SJCRH30 (cell line): ENCODE measurements at regions not wholly inside any gene's neighbourhood (a gene's known extent, or its start where the extent isn't known, plus 50 kb on each side); places are given as distances from the start of the nearest gene placed in this dataset.

Experiments
- DNase-seq, 2 experiments: peaks; one replicate each; pipeline ENCODE4 v3.0.0-alpha.2; 2015 to 2020
- H3K27ac ChIP-seq: fragments of 250-450 bp; sonication (Bioruptor Pico); 2 replicates; pipeline ENCODE4 v1.5.1; 2020; ENCODE audit warnings: mild to moderate bottlenecking, moderate library complexity
- H3K27me3 ChIP-seq: fragments of 250-450 bp; sonication (Bioruptor Pico); 2 replicates; pipeline ENCODE4 v1.5.1; 2020; ENCODE audit warnings: mild to moderate bottlenecking, moderate library complexity
- H3K36me3 ChIP-seq: fragments of 250-450 bp; sonication (Bioruptor Pico); 2 replicates; pipeline ENCODE4 v1.5.1; 2020; ENCODE audit warnings: mild to moderate bottlenecking, moderate library complexity
- H3K4me1 ChIP-seq: fragments of 250-450 bp; sonication (Bioruptor Pico); 2 replicates; pipeline ENCODE4 v1.5.1; 2020; ENCODE audit warnings: mild to moderate bottlenecking, moderate library complexity
- H3K4me3 ChIP-seq: fragments of 250-450 bp; sonication (Bioruptor Pico); 2 replicates; pipeline ENCODE4 v1.5.1; 2020; ENCODE audit warnings: mild to moderate bottlenecking, moderate library complexity
- H3K9me3 ChIP-seq: fragments of 250-450 bp; sonication (Bioruptor Pico); replicated peaks from 2 replicates; pipeline ENCODE4 v1.5.1; 2020; ENCODE audit warnings: mild to moderate bottlenecking, moderate library complexity

DNA sequence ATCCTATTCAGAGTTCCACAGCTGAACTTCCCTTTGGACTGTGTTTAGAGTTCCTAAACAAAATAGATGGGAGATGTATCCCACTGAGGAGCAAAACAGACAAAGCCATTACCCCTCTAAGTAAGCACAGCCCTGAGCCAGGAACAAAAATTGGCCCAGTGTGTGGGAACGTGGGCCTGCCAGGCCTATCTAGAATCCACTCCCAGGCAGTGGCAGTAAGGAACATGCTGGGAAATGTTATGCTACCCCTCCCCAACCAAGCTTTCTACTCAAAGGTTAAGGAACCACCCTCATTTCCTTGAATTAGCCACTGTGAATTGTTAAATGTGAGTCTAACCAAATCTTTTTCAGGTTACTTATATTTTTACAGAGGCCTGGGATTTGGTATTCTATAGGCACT lies 405.1 kb upstream of the PTGER4 start:
- no peaks in the 10 kb centered on the region for H3K36me3 ChIP-seq
- no peaks in the 10 kb centered on the region for H3K4me1 ChIP-seq

DNA sequence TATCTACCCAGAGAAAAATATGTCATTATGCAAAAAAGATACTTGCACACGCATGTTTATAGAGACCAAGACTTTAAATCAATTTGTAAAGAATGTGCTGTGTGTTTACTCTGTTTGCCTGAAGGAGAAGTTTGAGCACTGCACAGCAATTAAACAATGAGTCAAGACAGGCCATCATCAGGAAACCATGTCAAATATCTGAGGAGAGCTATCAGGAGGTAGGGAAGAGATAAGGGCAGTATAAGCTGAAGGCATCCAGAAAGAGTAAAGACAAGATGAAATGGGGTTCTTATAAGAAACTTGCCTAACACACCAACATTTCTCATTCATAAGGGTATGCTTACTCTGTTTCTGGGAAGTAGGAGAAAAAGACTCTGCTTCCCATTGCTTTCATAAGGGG lies 405.8 kb upstream of the PTGER4 start:
- Histone ChIP-seq H3K4me3 (no peak overlapping the region), H3K4me1 (no peaks in the 10 kb centered on the region), H3K36me3 (no peaks in the 10 kb centered on the region), H3K9me3 (no peaks in the 10 kb centered on the region), H3K27me3 (no peaks in the 10 kb centered on the region), H3K27ac (no peak overlapping the region)
- no peak for DNase-seq

More for the DNA sequence above, 405.1 kb upstream of the PTGER4 start:
- Histone ChIP-seq H3K4me3 (no peak overlapping the region), H3K27ac (no peak overlapping the region), H3K27me3 (no peaks in the 10 kb centered on the region), H3K9me3 (no peaks in the 10 kb centered on the region)
- no peak for DNase-seq

DNA sequence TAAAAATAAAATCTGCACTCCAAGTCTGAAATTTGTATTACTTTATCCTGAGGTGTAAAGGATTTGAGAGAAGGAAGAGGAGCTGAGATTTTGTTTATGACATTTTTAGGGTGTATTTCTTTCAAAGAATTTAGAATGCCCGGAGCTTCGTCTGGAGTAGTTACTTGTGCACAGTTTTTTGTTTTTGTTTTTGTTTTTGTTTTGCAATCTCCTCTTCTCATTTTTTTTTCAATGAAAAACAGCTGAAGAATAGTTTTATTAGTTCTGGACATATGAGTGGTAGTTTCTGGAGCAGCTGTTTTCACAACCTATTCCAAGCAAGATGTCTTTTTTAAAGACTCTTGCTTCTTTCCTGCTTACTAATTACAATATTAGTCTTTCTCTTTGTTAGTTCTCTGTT lies 408.2 kb upstream of the PTGER4 start:
- no peak overlapping the region for H3K27ac ChIP-seq
- DNase-seq = no peak

DNA sequence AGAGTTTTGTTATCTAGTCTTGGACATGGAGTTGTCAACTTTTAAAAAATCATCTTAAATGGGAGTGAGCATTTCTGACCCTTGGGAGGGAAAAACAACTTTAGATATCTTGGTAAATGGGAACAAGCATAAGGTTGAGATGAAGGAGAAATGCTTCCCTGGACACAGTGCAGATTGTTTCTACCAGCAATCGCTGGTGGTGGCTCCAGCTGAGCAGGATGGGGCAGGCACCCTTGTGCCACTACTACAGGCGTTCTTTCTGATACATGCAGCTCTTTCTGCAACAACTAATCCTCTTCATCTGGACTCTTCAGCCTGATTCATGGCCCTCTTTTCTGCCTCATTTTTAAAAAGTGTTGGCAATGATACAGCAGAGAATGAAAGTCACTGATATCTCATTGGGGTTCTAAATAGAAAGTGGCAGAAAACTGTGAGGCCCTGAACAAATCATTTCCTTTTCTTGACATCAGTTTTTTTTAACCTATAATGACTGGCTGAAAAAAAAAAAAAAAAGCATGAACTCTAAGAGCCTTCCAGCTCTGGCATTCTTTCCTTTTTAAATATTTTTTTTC lies 409.4 kb upstream of the PTGER4 start:
- no peak overlapping the region for H3K27ac ChIP-seq
- H3K4me1 ChIP-seq = no peaks in the 10 kb centered on the region
- H3K9me3 ChIP-seq = no peaks in the 10 kb centered on the region
- no peaks in the 10 kb centered on the region for H3K27me3 ChIP-seq
- H3K4me3 ChIP-seq = no peak overlapping the region
- DNase-seq = no peak
- H3K36me3 ChIP-seq = no peaks in the 10 kb centered on the region

More for the DNA sequence above, 408.2 kb upstream of the PTGER4 start:
- Histone ChIP-seq H3K27me3 (no peaks in the 10 kb centered on the region), H3K36me3 (no peaks in the 10 kb centered on the region), H3K4me3 (no peak overlapping the region), H3K9me3 (no peaks in the 10 kb centered on the region), H3K4me1 (no peaks in the 10 kb centered on the region)

DNA sequence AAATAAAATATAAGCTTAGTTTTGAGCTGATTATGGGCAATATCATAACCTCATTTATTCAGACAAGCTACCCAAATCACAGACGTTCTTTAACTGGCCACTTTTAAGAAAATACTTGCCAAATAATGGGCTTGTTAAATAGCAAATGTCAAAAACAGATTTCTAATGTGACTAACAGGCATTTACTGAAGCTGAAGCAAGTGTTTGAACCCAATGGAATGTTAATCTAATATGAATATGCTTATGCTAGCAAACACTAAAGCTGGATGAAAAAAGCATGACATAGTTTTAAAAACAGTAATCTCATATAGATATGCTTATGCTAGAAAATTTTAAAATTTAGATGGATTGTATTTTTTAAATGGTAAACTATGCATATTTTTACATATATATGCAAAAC lies 411.6 kb upstream of the PTGER4 start:
- Histone ChIP-seq H3K36me3 (no peaks in the 10 kb centered on the region), H3K4me1 (no peaks in the 10 kb centered on the region), H3K27me3 (no peaks in the 10 kb centered on the region), H3K4me3 (no peak overlapping the region), H3K9me3 (no peaks in the 10 kb centered on the region), H3K27ac (no peak overlapping the region)
- DNase-seq = no peak

DNA sequence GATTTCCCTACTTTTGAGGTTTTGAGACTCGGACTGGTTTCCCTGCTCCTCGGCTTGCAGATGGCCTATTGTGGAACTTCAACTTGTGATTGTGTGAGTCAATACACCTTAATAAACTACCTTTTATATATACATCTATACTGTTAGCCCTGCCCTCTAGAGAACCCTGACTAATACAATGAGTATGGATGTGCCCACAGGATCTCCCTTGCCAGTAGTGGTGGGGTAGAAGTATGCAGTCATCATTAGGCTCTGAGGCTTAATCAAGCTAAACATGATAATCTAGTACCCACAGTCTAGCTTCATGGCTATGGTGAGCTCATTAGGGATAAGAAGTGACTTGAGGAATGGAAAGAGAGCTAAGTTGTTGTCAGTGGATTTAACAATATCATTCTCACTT lies 412.8 kb upstream of the PTGER4 start:
- H3K36me3 ChIP-seq = no peaks in the 10 kb centered on the region

DNA sequence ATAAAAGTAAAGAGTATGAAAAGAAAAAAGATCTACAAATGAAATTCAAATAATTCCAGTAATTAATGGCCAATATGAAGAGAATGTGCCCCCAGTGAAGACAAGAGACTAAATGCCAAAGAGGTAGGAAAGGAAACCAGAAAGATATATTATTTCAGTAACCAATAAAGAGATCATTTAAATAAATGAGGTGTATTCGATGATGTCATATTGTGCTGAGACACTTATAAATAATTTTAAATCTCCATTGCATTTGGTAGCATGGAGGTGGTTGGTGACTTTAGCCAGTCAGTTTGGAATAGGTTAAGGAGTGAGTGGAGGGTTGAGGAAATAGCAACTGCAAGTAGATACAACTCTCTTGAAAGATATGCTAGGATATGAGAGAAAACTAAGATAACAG lies 417.7 kb upstream of the PTGER4 start:
- DNase-seq = no peak

More for the DNA sequence above, 412.8 kb upstream of the PTGER4 start:
- Histone ChIP-seq H3K9me3 (no peaks in the 10 kb centered on the region), H3K4me1 (no peaks in the 10 kb centered on the region), H3K4me3 (no peak overlapping the region), H3K27me3 (no peaks in the 10 kb centered on the region), H3K27ac (no peak overlapping the region)
- DNase-seq = no peak

DNA sequence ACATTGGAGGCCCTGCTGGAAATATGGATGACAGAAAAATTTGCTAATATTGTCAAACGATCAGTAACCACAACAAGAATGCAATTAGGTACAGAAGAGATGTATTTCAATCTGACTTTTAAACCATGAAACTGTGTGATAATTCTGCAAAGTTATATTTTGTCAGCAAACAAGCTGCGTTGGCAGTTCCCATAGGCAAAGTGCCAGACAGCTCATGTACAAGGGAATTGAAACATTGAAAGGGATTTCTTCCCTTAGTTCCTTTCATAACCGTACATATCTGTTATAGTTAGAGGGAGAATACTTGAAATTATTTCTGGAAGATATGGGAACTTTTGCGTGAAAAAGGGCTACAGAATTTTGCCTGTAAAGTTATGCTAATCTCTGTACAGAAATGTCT lies 419.4 kb upstream of the PTGER4 start:
- Histone ChIP-seq H3K36me3 (no peaks in the 10 kb centered on the region), H3K27me3 (no peaks in the 10 kb centered on the region), H3K27ac (no peak overlapping the region), H3K4me3 (no peak overlapping the region), H3K4me1 (no peaks in the 10 kb centered on the region), H3K9me3 (no peaks in the 10 kb centered on the region)
- DNase-seq = no peak

More for the DNA sequence above, 417.7 kb upstream of the PTGER4 start:
- H3K4me1 ChIP-seq = no peaks in the 10 kb centered on the region
- no peaks in the 10 kb centered on the region for H3K36me3 ChIP-seq
- H3K4me3 ChIP-seq = no peak overlapping the region
- H3K9me3 ChIP-seq = no peaks in the 10 kb centered on the region
- no peaks in the 10 kb centered on the region for H3K27me3 ChIP-seq
- no peak overlapping the region for H3K27ac ChIP-seq

DNA sequence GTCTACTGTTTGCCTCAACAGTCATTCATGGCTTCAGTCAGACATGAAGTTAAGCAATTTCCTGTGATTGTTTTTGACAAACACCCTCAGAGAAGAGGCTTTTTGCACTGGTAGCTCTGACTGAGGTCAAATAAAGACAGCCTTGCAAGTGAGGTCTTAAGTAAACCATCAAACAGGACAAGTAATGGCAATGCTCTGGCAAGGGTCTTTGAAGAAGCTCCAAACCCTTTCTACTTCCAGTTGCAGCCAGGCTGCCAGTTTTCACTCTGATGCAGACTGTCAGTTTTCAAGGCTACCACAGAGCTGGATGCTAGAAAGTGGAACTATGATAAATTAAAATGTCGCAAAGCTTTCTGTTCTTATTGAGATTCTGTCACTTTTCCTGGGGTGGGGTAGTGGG lies 421.5 kb upstream of the PTGER4 start:
- no peaks in the 10 kb centered on the region for H3K9me3 ChIP-seq
- H3K36me3 ChIP-seq = no peaks in the 10 kb centered on the region
- H3K27me3 ChIP-seq = no peaks in the 10 kb centered on the region
- no peak overlapping the region for H3K4me3 ChIP-seq
- no peak for DNase-seq
- no peaks in the 10 kb centered on the region for H3K4me1 ChIP-seq
- H3K27ac ChIP-seq = no peak overlapping the region

DNA sequence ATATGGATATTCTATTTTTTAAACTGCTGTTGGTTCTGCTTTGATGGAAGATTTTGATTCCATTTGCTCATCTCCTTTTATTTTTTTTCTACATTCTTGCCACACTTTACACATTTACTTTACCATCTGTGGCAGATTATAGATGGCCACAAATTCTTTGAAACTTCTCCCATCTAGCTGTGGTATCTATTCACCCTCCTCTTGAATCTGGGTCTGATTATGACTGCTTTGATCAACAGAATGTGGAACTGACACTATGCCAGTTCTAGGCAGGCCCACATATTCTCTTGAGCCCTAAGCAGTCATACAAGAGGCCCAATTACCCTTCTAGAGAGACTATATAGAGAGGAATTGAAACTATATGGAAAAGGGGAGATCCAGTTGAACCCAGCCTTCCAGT lies 439.0 kb upstream of the PTGER4 start:
- Histone ChIP-seq H3K4me3 (no peak overlapping the region), H3K9me3 (no peaks in the 10 kb centered on the region), H3K4me1 (no peaks in the 10 kb centered on the region), H3K27me3 (no peaks in the 10 kb centered on the region), H3K27ac (no peak overlapping the region), H3K36me3 (no peaks in the 10 kb centered on the region)
- DNase-seq = no peak

DNA sequence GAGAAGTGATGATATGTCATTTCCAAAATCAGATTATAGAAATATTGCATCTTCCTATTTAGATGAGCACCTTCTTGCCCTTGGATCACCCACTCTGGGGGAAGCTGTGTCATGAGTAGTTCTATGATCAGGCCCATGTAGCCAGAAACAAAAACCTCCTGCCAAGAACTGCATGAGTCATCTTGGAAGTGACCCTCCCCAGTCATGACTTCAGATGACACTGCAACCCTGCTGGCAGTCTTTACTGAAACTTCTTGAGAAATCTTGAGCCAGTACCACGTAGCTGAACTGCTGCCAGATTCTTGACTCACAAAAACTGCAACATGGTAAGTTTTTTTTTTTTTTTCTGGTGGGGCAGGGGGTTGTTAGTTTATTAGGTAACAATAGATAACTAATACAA lies 439.6 kb upstream of the PTGER4 start:
- Histone ChIP-seq H3K4me1 (no peaks in the 10 kb centered on the region), H3K27me3 (no peaks in the 10 kb centered on the region), H3K36me3 (no peaks in the 10 kb centered on the region), H3K27ac (no peak overlapping the region), H3K9me3 (no peaks in the 10 kb centered on the region), H3K4me3 (no peak overlapping the region)
- DNase-seq = no peak

DNA sequence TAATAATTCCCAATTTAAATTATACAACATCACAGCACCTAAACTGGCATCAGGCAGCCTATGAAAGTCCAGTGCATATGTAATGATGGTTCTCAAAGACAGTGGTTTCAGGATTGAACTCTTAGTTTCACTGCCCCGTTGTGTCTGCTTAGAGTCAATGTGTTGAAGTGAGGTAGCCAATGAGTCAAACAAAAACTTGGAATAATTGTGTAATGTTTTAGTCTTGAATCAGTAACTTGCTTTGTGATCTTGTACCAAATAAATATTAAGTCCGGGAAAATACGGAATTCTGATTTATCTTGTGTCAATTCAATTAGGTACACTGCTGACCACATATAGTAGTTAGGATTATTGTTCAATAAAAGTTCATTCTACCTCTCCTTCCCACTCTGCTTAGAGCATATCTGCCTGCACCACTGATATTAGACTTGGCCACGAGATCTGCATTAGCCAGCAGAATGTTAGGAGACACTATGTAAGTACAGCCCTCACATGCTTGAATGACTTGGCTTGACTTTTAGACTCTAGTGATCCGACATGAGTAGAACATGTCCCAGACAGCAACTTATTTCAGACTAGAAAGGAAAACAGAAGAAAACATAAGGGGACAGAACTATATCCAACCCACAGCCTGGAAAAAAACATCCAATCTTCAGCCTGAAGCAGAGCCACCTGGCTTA lies 441.5 kb upstream of the PTGER4 start:
- Histone ChIP-seq H3K27me3 (no peaks in the 10 kb centered on the region), H3K4me3 (no peak overlapping the region), H3K36me3 (no peaks in the 10 kb centered on the region), H3K4me1 (peaks cover 7% of the 10 kb centered on the region; the same call in 1 of the 2 replicates), H3K27ac (no peak overlapping the region), H3K9me3 (no peaks in the 10 kb centered on the region)
- no peak for DNase-seq

DNA sequence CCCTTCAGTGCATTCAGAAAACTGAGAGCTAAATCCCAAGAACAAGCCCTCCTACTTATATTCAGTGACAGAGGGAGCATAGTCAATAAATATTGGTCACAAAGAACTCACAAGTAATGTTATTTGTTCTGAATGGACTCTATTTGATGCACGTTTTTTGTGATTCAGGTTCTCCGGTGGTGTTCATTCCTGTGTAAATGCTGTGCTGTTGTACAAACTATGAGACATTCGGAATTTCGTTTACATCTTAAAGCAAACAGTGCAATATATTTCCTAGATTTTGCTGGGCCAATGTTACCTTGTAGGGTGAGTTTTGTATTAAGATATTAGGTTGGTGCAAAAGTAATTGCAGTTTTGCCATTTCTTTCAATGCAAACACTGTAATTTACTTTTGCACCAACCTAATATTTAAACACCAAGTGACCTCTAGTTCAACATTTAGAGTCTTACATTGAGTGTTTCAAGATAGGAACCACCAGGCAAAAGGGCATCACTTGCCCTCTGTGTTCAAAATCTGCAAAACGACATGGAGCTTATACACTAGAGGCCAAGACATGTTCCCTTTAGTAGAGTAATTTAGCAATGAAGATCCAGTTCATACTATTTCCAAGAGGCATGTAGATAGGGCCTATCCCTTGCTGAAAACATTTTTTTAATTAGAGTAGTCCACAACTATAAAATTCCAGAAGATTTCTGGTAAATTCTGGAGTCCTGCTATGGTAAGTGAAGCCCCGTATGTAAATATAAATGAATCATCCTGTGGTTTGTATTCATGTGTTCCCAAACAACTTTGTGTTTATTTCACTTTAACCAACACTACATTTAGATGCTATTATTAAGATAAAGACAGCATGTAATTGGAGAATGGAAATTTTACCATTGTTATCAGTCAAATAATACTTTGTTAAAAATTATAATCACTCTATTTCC lies 444.0 kb upstream of the PTGER4 start:
- H3K27ac ChIP-seq = no peak overlapping the region
- no peaks in the 10 kb centered on the region for H3K36me3 ChIP-seq
- no peak for DNase-seq
- no peak overlapping the region for H3K4me3 ChIP-seq
- peaks cover 12% of the 10 kb centered on the region; the same call in 1 of the 2 replicates for H3K4me1 ChIP-seq
- no peaks in the 10 kb centered on the region for H3K9me3 ChIP-seq
- no peaks in the 10 kb centered on the region for H3K27me3 ChIP-seq

DNA sequence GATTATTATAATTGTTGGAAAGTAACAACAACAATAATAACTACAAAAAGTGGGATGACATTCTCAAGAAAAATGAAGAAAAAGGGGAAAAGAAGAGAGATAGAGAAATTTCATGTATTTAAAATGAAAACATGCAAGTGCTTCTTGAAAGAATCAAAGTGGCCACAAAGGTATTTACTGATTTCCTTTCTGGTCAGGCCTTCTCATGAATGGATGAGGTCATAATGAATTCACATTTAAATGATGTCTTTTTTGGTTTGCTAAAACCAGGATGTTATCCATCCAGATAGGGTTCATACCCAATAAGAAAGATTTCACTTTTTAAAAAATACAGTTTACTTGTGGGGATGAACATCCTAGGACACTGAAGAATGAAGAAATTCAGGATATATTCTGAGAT lies 446.4 kb upstream of the PTGER4 start:
- H3K27me3 ChIP-seq = no peaks in the 10 kb centered on the region
- H3K9me3 ChIP-seq = no peaks in the 10 kb centered on the region
- peaks cover 13% of the 10 kb centered on the region; the same call in 1 of the 2 replicates for H3K4me1 ChIP-seq
- no peak for DNase-seq
- no peaks in the 10 kb centered on the region for H3K36me3 ChIP-seq
- no peak overlapping the region for H3K27ac ChIP-seq
- no peak overlapping the region for H3K4me3 ChIP-seq

DNA sequence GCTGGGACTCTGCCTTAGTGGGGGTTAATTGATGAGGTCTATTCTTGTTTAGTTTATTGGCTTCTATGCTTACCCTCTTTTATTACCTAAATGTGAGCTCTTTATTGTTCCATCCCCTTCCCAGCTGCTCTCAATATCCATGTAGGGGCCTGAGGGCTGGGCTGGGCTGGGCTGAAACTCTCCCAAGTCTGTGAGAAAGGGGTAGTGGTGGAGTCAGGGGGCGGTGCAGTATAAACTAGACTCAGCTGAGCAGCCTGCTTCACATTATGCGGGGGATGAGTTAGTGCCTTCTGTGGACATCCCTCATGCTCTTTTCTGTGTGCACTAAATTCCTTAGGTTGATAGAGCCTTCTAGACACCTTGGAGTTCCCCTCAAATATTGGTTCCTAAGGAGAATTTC lies 451.8 kb upstream of the PTGER4 start:
- Histone ChIP-seq H3K27me3 (no peaks in the 10 kb centered on the region), H3K27ac (no peak overlapping the region), H3K9me3 (no peaks in the 10 kb centered on the region), H3K4me3 (no peak overlapping the region), H3K4me1 (peaks cover 21% of the 10 kb centered on the region), H3K36me3 (no peaks in the 10 kb centered on the region)
- peak; percentile 19 to 48 for DNase-seq
